Thoracic aorta (tissue), 2 donors: ENCODE measurements at regions not wholly inside any gene's neighbourhood (a gene's known extent, or its start where the extent isn't known, plus 50 kb on each side); places are given as distances from the start of the nearest gene placed in this dataset.

Experiments used
- ATAC-seq: fragments of 150-250 bp; one replicate; pipeline ENCODE4 v1.8.0; 2017; ENCODE audit warnings: low read depth; ENCODE audit not compliant: insufficient number of reproducible peaks, low FRiP score
- DNase-seq: peaks from one replicate; pipeline ENCODE4 v3.0.0-alpha.2; 2020; ENCODE audit warnings: low spot score
- H3K27ac ChIP-seq, 2 donors: fragments of 200-600 bp; sonication (generic); 1 replicate in 1 of 2; 2 replicates in 1 of 2; pipeline ENCODE4 v1.5.1; 2016; ENCODE audit warnings: mild to moderate bottlenecking in 2 of 2, moderate library complexity in 2 of 2
- H3K27me3 ChIP-seq: fragments of 200-600 bp; sonication (generic); replicated peaks from 2 replicates; pipeline ENCODE4 v1.6.0; 2016; ENCODE audit warnings: mild to moderate bottlenecking; ENCODE audit not compliant: insufficient read depth
- H3K36me3 ChIP-seq: fragments of 200-600 bp; sonication (generic); one replicate; pipeline ENCODE4 v1.5.1; 2016
- H3K4me1 ChIP-seq, 2 donors: fragments of 200-600 bp; sonication (generic); 1 replicate in 1 of 2; 2 replicates in 1 of 2; pipeline versions ENCODE4 v1.5.1 to v1.6.0; 2016; ENCODE audit warnings: low read depth in 2 of 2, mild to moderate bottlenecking in 1 of 2; ENCODE audit not compliant: control insufficient read depth in 1 of 2
- H3K4me3 ChIP-seq: fragments of 200-600 bp; sonication (generic); 2 replicates; pipeline ENCODE4 v1.5.1; 2016; ENCODE audit warnings: mild to moderate bottlenecking
- H3K9me3 ChIP-seq: fragments of 200-600 bp; sonication (generic); 2 replicates; pipeline ENCODE4 v1.5.1; 2016
- CTCF ChIP-seq: fragments of 200-600 bp; sonication (generic); IDR thresholded peaks from one replicate; pipeline ENCODE4 v1.5.1; 2019; ENCODE audit warnings: antibody characterized with exemption

- Histone ChIP-seq H3K4me1 (no peaks in the 10 kb centered on the region), H3K36me3 (no peaks in the 10 kb centered on the region), H3K4me3 (no peak overlapping the region), H3K9me3 (no peaks in the 10 kb centered on the region), H3K27ac (no peak overlapping the region), H3K27me3 (no peaks in the 10 kb centered on the region)
- ATAC-seq (no peak), DNase-seq (no peak)
- no peak for TF ChIP-seq CTCF
These were observed 286.0 kb upstream of the TMEM229A start for GRCh38 chr7:124318721-124319450.

- Histone ChIP-seq H3K27me3 (no peaks in the 10 kb centered on the region), H3K4me3 (no peak overlapping the region), H3K4me1 (no peaks in the 10 kb centered on the region), H3K36me3 (no peaks in the 10 kb centered on the region), H3K9me3 (no peaks in the 10 kb centered on the region), H3K27ac (no peak overlapping the region)
- no peak for DNase-seq
- ATAC-seq, result no peak
- TF ChIP-seq CTCF, result no peak
These were observed 278.1 kb upstream of the TMEM229A start for GRCh38 chr7:124310934-124311390.

- no peak for TF ChIP-seq CTCF
These were observed 275.5 kb upstream of the TMEM229A start for GRCh38 chr7:124308384-124308783.

GRCh38 chr7:124295289-124295688, 262.4 kb upstream of the TMEM229A start:
- ATAC-seq (no peak), DNase-seq (no peak)
- Histone ChIP-seq H3K9me3 (no peaks in the 10 kb centered on the region), H3K27me3 (no peaks in the 10 kb centered on the region), H3K4me3 (no peak overlapping the region), H3K27ac (no peak overlapping the region), H3K36me3 (no peaks in the 10 kb centered on the region), H3K4me1 (no peaks in the 10 kb centered on the region)
- TF ChIP-seq CTCF, result no peak

More at GRCh38 chr7:124308384-124308783, 275.5 kb upstream of the TMEM229A start:
- no peak overlapping the region for H3K27ac ChIP-seq
- no peaks in the 10 kb centered on the region for H3K9me3 ChIP-seq
- ATAC-seq (no peak), DNase-seq (no peak)
- no peaks in the 10 kb centered on the region for H3K36me3 ChIP-seq
- H3K4me3 ChIP-seq, result no peak overlapping the region
- no peaks in the 10 kb centered on the region for H3K27me3 ChIP-seq
- H3K4me1 ChIP-seq, result no peaks in the 10 kb centered on the region

GRCh38 chr7:124284937-124285336, 252.1 kb upstream of the TMEM229A start:
- no peak overlapping the region for H3K27ac ChIP-seq
- no peak for ATAC-seq

More at GRCh38 chr7:124284937-124285336, 252.1 kb upstream of the TMEM229A start:
- H3K9me3 ChIP-seq, result no peaks in the 10 kb centered on the region
- H3K4me3 ChIP-seq, result no peak overlapping the region
- no peak for TF ChIP-seq CTCF
- H3K27me3 ChIP-seq, result no peaks in the 10 kb centered on the region
- DNase-seq, result no peak
- H3K4me1 ChIP-seq, result no peaks in the 10 kb centered on the region
- no peaks in the 10 kb centered on the region for H3K36me3 ChIP-seq
